Osteoblast (primary cell): ENCODE measurements at regions not wholly inside any gene's neighbourhood (a gene's known extent, or its start where the extent isn't known, plus 50 kb on each side); places are given as distances from the start of the nearest gene placed in this dataset.

Experiments used
- DNase-seq: peaks from one replicate; pipeline ENCODE4 v3.0.0; 2011; ENCODE audit warnings: low spot score, mixed read lengths; ENCODE audit not compliant: insufficient read length; ENCODE audit errors: missing footprints
- H2AFZ ChIP-seq: 2 replicates; pipeline ENCODE4 v1.6.0; 2011; ENCODE audit warnings: mild to moderate bottlenecking, low read length
- H3K27ac ChIP-seq: 2 replicates; pipeline ENCODE4 v1.5.1; 2011; ENCODE audit warnings: mild to moderate bottlenecking, low read depth, low read length, moderate library complexity
- H3K27me3 ChIP-seq: 2 replicates; pipeline ENCODE4 v1.6.0; 2012; ENCODE audit warnings: mild to moderate bottlenecking, control low read depth, inconsistent platforms, low read length, moderate library complexity; ENCODE audit not compliant: insufficient read depth
- H3K36me3 ChIP-seq: 2 replicates; pipeline ENCODE4 v1.5.1; 2011; ENCODE audit warnings: mild to moderate bottlenecking, low read length, control low read depth, moderate library complexity; ENCODE audit not compliant: insufficient read depth
- H3K4me1 ChIP-seq: 2 replicates; pipeline ENCODE4 v1.5.1; 2011; ENCODE audit warnings: mild to moderate bottlenecking, low read length, control low read depth, moderate library complexity; ENCODE audit not compliant: insufficient read depth
- H3K4me2 ChIP-seq: 2 replicates; pipeline ENCODE4 v1.6.0; 2011; ENCODE audit warnings: mild to moderate bottlenecking, low read length; ENCODE audit not compliant: insufficient read depth
- H3K4me3 ChIP-seq: fragments of 200-600 bp; sonication (generic); 3 replicates; pipeline ENCODE4 v1.5.1; 2012; ENCODE audit warnings: mild to moderate bottlenecking, low read length, inconsistent platforms; ENCODE audit not compliant: insufficient read depth
- H3K79me2 ChIP-seq: 2 replicates; pipeline ENCODE4 v1.6.0; 2012; ENCODE audit warnings: mild to moderate bottlenecking, low read length, control low read depth, inconsistent platforms; ENCODE audit not compliant: insufficient read depth
- H3K9me3 ChIP-seq: 2 replicates; pipeline ENCODE4 v1.5.1; 2011; ENCODE audit warnings: low read depth, low read length, control low read depth
- H4K20me1 ChIP-seq: 2 replicates; pipeline ENCODE4 v1.6.0; 2012; ENCODE audit warnings: mild to moderate bottlenecking, low read length, control low read depth; ENCODE audit not compliant: insufficient read depth
- CTCF ChIP-seq: IDR thresholded peaks from 2 replicates; pipeline ENCODE4 v1.5.1; 2011; ENCODE audit warnings: mild to moderate bottlenecking, low read depth, low read length, moderate library complexity; ENCODE audit errors: extremely low read depth

GRCh38 chr10:16227674-16228073 lies 209.1 kb upstream of the PTER start:
- Histone ChIP-seq H3K9me3 (no peaks in the 10 kb centered on the region), H3K36me3 (no peaks in the 10 kb centered on the region), H3K4me3 (no peak overlapping the region), H3K4me2 (no peak overlapping the region), H3K79me2 (no peaks in the 10 kb centered on the region), H3K27ac (no peak overlapping the region), H3K27me3 (no peaks in the 10 kb centered on the region), H4K20me1 (no peaks in the 10 kb centered on the region), H2AFZ (no peak overlapping the region), H3K4me1 (no peaks in the 10 kb centered on the region)
- no peak for DNase-seq
- no peak for TF ChIP-seq CTCF

- no peak for DNase-seq
- H3K36me3 ChIP-seq, result no peaks in the 10 kb centered on the region
- no peaks in the 10 kb centered on the region for H3K79me2 ChIP-seq
- no peaks in the 10 kb centered on the region for H3K27me3 ChIP-seq
- H3K27ac ChIP-seq, result no peak overlapping the region
- H3K4me3 ChIP-seq, result no peak overlapping the region
- no peak overlapping the region for H3K4me2 ChIP-seq
- no peak overlapping the region for H2AFZ ChIP-seq
- no peak for TF ChIP-seq CTCF
- no peaks in the 10 kb centered on the region for H3K9me3 ChIP-seq
- no peaks in the 10 kb centered on the region for H4K20me1 ChIP-seq
- H3K4me1 ChIP-seq, result no peaks in the 10 kb centered on the region
Observed at GRCh38 chr10:16231176-16231575, 205.6 kb upstream of the PTER start.

GRCh38 chr10:16231734-16232435 lies 204.9 kb upstream of the PTER start:
- Histone ChIP-seq H3K4me2 (no peak overlapping the region), H3K27me3 (no peaks in the 10 kb centered on the region), H2AFZ (no peak overlapping the region), H3K36me3 (no peaks in the 10 kb centered on the region), H3K27ac (no peak overlapping the region), H3K9me3 (no peaks in the 10 kb centered on the region), H4K20me1 (no peaks in the 10 kb centered on the region), H3K4me3 (no peak overlapping the region), H3K79me2 (no peaks in the 10 kb centered on the region), H3K4me1 (no peaks in the 10 kb centered on the region)
- TF ChIP-seq CTCF, result no peak
- DNase-seq, result no peak

- Histone ChIP-seq H3K9me3 (no peaks in the 10 kb centered on the region), H3K27ac (no peak overlapping the region), H3K79me2 (no peaks in the 10 kb centered on the region), H3K4me1 (no peaks in the 10 kb centered on the region), H4K20me1 (no peaks in the 10 kb centered on the region), H2AFZ (no peak overlapping the region), H3K36me3 (no peaks in the 10 kb centered on the region), H3K27me3 (no peaks in the 10 kb centered on the region), H3K4me3 (no peak overlapping the region), H3K4me2 (no peak overlapping the region)
- no peak for DNase-seq
- no peak for TF ChIP-seq CTCF
Observed at GRCh38 chr10:16232441-16232840, 204.4 kb upstream of the PTER start.
